ENCODE measurements at regions not wholly inside any gene's neighbourhood (a gene's known extent, or its start where the extent isn't known, plus 50 kb on each side); places are given as distances from the start of the nearest gene placed in this dataset.

- no peaks in the 10 kb centered on the region for H3K9me3 Mint-ChIP-seq (ENCODE audit: low read depth)
- no peaks in the 10 kb centered on the region for H3K36me3 Mint-ChIP-seq (ENCODE audit: insufficient read depth)
- H3K27ac Mint-ChIP-seq: no peak overlapping the region
- no peak for DNase-seq (ENCODE audit: low spot score, unreplicated experiment)
- TF ChIP-seq, protein P1, sequence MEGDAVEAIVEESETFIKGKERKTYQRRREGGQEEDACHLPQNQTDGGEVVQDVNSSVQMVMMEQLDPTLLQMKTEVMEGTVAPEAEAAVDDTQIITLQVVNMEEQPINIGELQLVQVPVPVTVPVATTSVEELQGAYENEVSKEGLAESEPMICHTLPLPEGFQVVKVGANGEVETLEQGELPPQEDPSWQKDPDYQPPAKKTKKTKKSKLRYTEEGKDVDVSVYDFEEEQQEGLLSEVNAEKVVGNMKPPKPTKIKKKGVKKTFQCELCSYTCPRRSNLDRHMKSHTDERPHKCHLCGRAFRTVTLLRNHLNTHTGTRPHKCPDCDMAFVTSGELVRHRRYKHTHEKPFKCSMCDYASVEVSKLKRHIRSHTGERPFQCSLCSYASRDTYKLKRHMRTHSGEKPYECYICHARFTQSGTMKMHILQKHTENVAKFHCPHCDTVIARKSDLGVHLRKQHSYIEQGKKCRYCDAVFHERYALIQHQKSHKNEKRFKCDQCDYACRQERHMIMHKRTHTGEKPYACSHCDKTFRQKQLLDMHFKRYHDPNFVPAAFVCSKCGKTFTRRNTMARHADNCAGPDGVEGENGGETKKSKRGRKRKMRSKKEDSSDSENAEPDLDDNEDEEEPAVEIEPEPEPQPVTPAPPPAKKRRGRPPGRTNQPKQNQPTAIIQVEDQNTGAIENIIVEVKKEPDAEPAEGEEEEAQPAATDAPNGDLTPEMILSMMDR (IDR thresholded peaks at IDR 0.05; ENCODE audit: unreplicated experiment): no peak
- H3K27me3 Mint-ChIP-seq: no peaks in the 10 kb centered on the region
- no peak overlapping the region for H3K4me3 Mint-ChIP-seq (ENCODE audit: low read depth)
- H3K4me1 Mint-ChIP-seq (ENCODE audit: low read depth): peaks cover 3% of the 10 kb centered on the region
Measured at GRCh38 chr2:184481865-184482264, 116.5 kb upstream of the ZNF804A start.

DNA sequence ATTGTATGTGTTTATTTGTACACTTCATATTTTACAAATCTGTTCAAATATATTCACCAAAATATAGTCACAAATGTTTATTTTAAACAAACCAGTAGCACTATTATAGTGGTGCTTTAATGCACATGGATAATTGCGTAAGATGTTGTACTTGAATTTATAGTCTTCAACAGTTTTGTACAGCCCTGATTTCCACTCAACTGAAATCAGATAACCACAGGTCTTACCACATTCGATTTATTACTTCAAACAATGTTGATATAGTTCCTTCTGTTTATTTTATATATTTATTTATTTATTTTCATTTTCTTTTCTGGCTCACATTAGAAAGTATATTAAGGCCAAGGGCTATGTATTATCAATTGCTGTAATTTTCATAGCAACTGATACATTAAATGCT lies 99.4 kb upstream of the ZNF804A start:
- H3K4me1 Mint-ChIP-seq (ENCODE audit: low read depth): no peaks in the 10 kb centered on the region

DNA sequence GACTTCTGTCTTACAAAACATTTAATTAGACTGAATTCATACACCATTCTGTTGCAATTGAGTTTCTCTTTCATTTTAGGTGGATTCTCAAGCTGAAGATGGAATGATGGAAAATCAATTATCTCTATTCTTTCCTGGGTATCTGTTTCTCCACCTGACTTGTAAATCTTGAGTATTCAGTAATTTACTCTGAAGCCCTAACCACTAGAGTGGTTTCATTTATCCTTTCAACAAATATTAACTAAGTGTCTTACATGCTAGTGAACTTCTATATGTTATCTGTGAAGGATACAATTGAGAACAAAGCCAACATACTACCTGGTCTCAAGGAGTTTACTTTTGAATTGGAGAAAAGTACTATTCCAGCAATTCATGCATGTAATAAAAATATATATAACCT lies 94.1 kb upstream of the ZNF804A start:
- Mint-ChIP-seq H3K27ac (no peak overlapping the region), H3K4me1 (ENCODE audit: low read depth) (no peaks in the 10 kb centered on the region), H3K27me3 (no peaks in the 10 kb centered on the region), H3K36me3 (ENCODE audit: insufficient read depth) (no peaks in the 10 kb centered on the region), H3K4me3 (ENCODE audit: low read depth) (no peak overlapping the region), H3K9me3 (ENCODE audit: low read depth) (no peaks in the 10 kb centered on the region)
- TF ChIP-seq, protein P1 (IDR thresholded peaks at IDR 0.05; ENCODE audit: unreplicated experiment): no peak
- DNase-seq (ENCODE audit: low spot score, unreplicated experiment): no peak

More for the DNA sequence above, 99.4 kb upstream of the ZNF804A start:
- H3K4me3 Mint-ChIP-seq (ENCODE audit: low read depth): no peak overlapping the region
- no peaks in the 10 kb centered on the region for H3K36me3 Mint-ChIP-seq (ENCODE audit: insufficient read depth)
- H3K27ac Mint-ChIP-seq: no peak overlapping the region
- H3K27me3 Mint-ChIP-seq: no peaks in the 10 kb centered on the region
- TF ChIP-seq, protein P1 (IDR thresholded peaks at IDR 0.05; ENCODE audit: unreplicated experiment): no peak
- no peak for DNase-seq (ENCODE audit: low spot score, unreplicated experiment)
- H3K9me3 Mint-ChIP-seq (ENCODE audit: low read depth): no peaks in the 10 kb centered on the region

GRCh38 chr2:184507254-184507653 lies 91.1 kb upstream of the ZNF804A start:
- H3K27ac Mint-ChIP-seq: no peak overlapping the region
- H3K4me1 Mint-ChIP-seq (ENCODE audit: low read depth): no peaks in the 10 kb centered on the region
- no peak for DNase-seq (ENCODE audit: low spot score, unreplicated experiment)
- H3K36me3 Mint-ChIP-seq (ENCODE audit: insufficient read depth): no peaks in the 10 kb centered on the region
- TF ChIP-seq, protein P1 (IDR thresholded peaks at IDR 0.05; ENCODE audit: unreplicated experiment): no peak
- peaks cover 5% of the 10 kb centered on the region for H3K9me3 Mint-ChIP-seq (ENCODE audit: low read depth)
- H3K4me3 Mint-ChIP-seq (ENCODE audit: low read depth): no peak overlapping the region
- H3K27me3 Mint-ChIP-seq: no peaks in the 10 kb centered on the region

DNA sequence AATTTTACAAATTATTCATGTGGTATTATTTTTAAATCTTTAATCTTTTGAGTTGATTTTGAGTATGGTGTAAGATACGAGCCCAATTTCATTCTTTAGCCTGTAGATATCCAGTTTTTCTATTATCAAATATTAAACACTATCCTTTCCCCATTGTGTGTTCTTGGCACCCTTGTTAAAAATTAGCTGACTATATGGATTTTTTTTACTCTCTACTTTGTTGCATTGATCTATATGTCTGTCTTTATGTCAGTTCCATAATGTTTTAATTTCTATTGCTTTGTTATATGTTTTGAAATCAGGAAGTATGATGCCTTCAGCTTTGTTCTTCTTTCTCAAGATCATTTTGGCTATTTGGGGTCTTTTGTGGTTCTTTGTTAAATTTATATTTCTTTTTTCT lies 80.9 kb upstream of the ZNF804A start:
- no peaks in the 10 kb centered on the region for H3K27me3 Mint-ChIP-seq
- no peak overlapping the region for H3K27ac Mint-ChIP-seq

More for the DNA sequence above, 80.9 kb upstream of the ZNF804A start:
- no peak overlapping the region for H3K4me3 Mint-ChIP-seq (ENCODE audit: low read depth)
- DNase-seq (ENCODE audit: low spot score, unreplicated experiment): no peak
- peaks cover 3% of the 10 kb centered on the region for H3K9me3 Mint-ChIP-seq (ENCODE audit: low read depth)
- no peaks in the 10 kb centered on the region for H3K36me3 Mint-ChIP-seq (ENCODE audit: insufficient read depth)
- no peaks in the 10 kb centered on the region for H3K4me1 Mint-ChIP-seq (ENCODE audit: low read depth)
- TF ChIP-seq, protein P1 (IDR thresholded peaks at IDR 0.05; ENCODE audit: unreplicated experiment): no peak

All from progenitor cell of endocrine pancreas (in vitro differentiated cells).